ENCODE measurements at regions not wholly inside any gene's neighbourhood (a gene's known extent, or its start where the extent isn't known, plus 50 kb on each side); places are given as distances from the start of the nearest gene placed in this dataset.

- TF ChIP-seq REST (IDR thresholded peaks at IDR 0.05) = no peak
- no peak for TF ChIP-seq FOXA2 (IDR thresholded peaks at IDR 0.05)
- TF ChIP-seq RXRA (IDR thresholded peaks at IDR 0.05) = no peak
- no peak for TF ChIP-seq RAD21 (IDR thresholded peaks at IDR 0.05)
- TF ChIP-seq HNF4A (conservative IDR thresholded peaks at IDR 0.05) = no peak
- no peak for TF ChIP-seq JUND (IDR thresholded peaks at IDR 0.05)
- TF ChIP-seq FOXA1 (IDR thresholded peaks at IDR 0.05) = no peak
- TF ChIP-seq, protein P1, sequence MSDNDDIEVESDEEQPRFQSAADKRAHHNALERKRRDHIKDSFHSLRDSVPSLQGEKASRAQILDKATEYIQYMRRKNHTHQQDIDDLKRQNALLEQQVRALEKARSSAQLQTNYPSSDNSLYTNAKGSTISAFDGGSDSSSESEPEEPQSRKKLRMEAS (IDR thresholded peaks at IDR 0.05) = no peak
- no peak for TF ChIP-seq HNF4G (IDR thresholded peaks at IDR 0.05)
These were observed 115.9 kb downstream of the ASB7 start (continued) for GRCh38 chr15:100718075-100718980.

GRCh38 chr15:100720406-100720967 is 118.1 kb downstream of the ASB7 start:
- 79% methylated on average over 9 of the region's 9 CpGs for WGBS
- H3K27ac ChIP-seq (ENCODE audit: low read depth in 1 of 2, low read length in 2 of 2) = no peak overlapping the region

More at GRCh38 chr15:100720406-100720967, 118.1 kb downstream of the ASB7 start:
- Histone ChIP-seq H3K9me3 (ENCODE audit: control insufficient read depth in 4 of 4, low read length in 3 of 4) (no peaks in the 10 kb centered on the region), H3K9ac (ENCODE audit: low read depth in 1 of 2, low read length in 2 of 2) (no peak overlapping the region), H3K27me3 (ENCODE audit: control insufficient read depth in 4 of 4, insufficient read depth in 4 of 4, low read length in 3 of 4) (peaks cover 0 to 12% (median 6%) of the 10 kb centered on the region in 4 donors), H3K4me3 (ENCODE audit: low read depth in 1 of 3, low read length in 3 of 3) (no peak overlapping the region), H3K36me3 (ENCODE audit: control insufficient read depth in 4 of 4, insufficient read depth in 3 of 4, low read depth in 1 of 4, low read length in 3 of 4) (no peaks in the 10 kb centered on the region), H3K4me1 (ENCODE audit: control insufficient read depth in 4 of 4, insufficient read depth in 4 of 4, low read length in 3 of 4) (peaks cover 7 to 14% (median 11%) of the 10 kb centered on the region in 4 donors)
- TF ChIP-seq NR2F2 (IDR thresholded peaks at IDR 0.05) (no peak), HNF4A (conservative IDR thresholded peaks at IDR 0.05) (no peak), ATF3 (IDR thresholded peaks at IDR 0.05) (no peak), JUND (IDR thresholded peaks at IDR 0.05) (no peak), EGR1 (IDR thresholded peaks at IDR 0.05; ENCODE audit: low read depth in 2 of 2) (no peak), TAF1 (conservative IDR thresholded peaks at IDR 0.05) (no peak), GABPA (IDR thresholded peaks at IDR 0.05 in 1 of 2, conservative IDR thresholded peaks at IDR 0.05 in 1 of 2) (no peak), YY1 (IDR thresholded peaks at IDR 0.05) (no peak), HNF4G (IDR thresholded peaks at IDR 0.05) (no peak), RAD21 (IDR thresholded peaks at IDR 0.05) (no peak), FOXA2 (IDR thresholded peaks at IDR 0.05) (no peak), RXRA (IDR thresholded peaks at IDR 0.05) (no peak), CTCF (IDR thresholded peaks at IDR 0.05; ENCODE audit: low read depth, low read length, missing input control) (no peak), REST (IDR thresholded peaks at IDR 0.05) (no peak)
- TF ChIP-seq, protein P2, sequence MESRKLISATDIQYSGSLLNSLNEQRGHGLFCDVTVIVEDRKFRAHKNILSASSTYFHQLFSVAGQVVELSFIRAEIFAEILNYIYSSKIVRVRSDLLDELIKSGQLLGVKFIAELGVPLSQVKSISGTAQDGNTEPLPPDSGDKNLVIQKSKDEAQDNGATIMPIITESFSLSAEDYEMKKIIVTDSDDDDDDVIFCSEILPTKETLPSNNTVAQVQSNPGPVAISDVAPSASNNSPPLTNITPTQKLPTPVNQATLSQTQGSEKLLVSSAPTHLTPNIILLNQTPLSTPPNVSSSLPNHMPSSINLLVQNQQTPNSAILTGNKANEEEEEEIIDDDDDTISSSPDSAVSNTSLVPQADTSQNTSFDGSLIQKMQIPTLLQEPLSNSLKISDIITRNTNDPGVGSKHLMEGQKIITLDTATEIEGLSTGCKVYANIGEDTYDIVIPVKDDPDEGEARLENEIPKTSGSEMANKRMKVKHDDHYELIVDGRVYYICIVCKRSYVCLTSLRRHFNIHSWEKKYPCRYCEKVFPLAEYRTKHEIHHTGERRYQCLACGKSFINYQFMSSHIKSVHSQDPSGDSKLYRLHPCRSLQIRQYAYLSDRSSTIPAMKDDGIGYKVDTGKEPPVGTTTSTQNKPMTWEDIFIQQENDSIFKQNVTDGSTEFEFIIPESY (IDR thresholded peaks at IDR 0.05) = no peak
- no peak for DNase-seq (ENCODE audit: low spot score)

Data from liver (tissue), 8 donors.